Renal cortex interstitium (tissue), 11 donors: ENCODE measurements at regions not wholly inside any gene's neighbourhood (a gene's known extent, or its start where the extent isn't known, plus 50 kb on each side); places are given as distances from the start of the nearest gene placed in this dataset.

Experiments
- DNase-seq, 11 donors: peaks; one replicate each; pipeline ENCODE4 v3.0.0-alpha.2; 2013; ENCODE audit warnings: low read depth in 9 of 11, low spot score in 4 of 11; ENCODE audit errors: extremely low read depth in 1 of 11

- no peak for DNase-seq
These were observed 126.3 kb upstream of the MYLIP start for GRCh38 chr6:16002332-16003196.

- DNase-seq: no peak
These were observed 127.7 kb upstream of the MYLIP start for GRCh38 chr6:16001158-16001557.

GRCh38 chr6:15999201-15999600 is 129.7 kb upstream of the MYLIP start:
- DNase-seq: no peak

- DNase-seq: no peak
These were observed 131.1 kb upstream of the MYLIP start for GRCh38 chr6:15997586-15998388.

GRCh38 chr6:15996030-15996429 is 132.9 kb upstream of the MYLIP start:
- DNase-seq: peak in 1 of 11 donors; percentile 3

- no peak for DNase-seq
These were observed 133.4 kb upstream of the MYLIP start for GRCh38 chr6:15995493-15995892.

- DNase-seq: no peak
These were observed 133.9 kb upstream of the MYLIP start for GRCh38 chr6:15994814-15995459.

GRCh38 chr6:15993716-15994228 is 135.1 kb upstream of the MYLIP start:
- DNase-seq: no peak

- DNase-seq: no peak
These were observed 138.7 kb upstream of the MYLIP start for GRCh38 chr6:15990179-15990578.

- DNase-seq: no peak
These were observed 139.5 kb upstream of the MYLIP start for GRCh38 chr6:15989397-15989796.

- DNase-seq: peak in 1 of 11 donors; percentile 4
These were observed 141.3 kb upstream of the MYLIP start for GRCh38 chr6:15987569-15987968.

GRCh38 chr6:15986027-15986629 is 142.8 kb upstream of the MYLIP start:
- no peak for DNase-seq

GRCh38 chr6:15985379-15985959 is 143.4 kb upstream of the MYLIP start:
- no peak for DNase-seq

GRCh38 chr6:15981956-15982355 is 146.9 kb upstream of the MYLIP start:
- DNase-seq: no peak

- no peak for DNase-seq
These were observed 148.1 kb upstream of the MYLIP start for GRCh38 chr6:15980801-15981200.

- DNase-seq: no peak
These were observed 150.5 kb upstream of the MYLIP start for GRCh38 chr6:15978426-15978825.

GRCh38 chr6:15977050-15977449 is 151.8 kb upstream of the MYLIP start:
- DNase-seq: no peak

- no peak for DNase-seq
These were observed 154.1 kb upstream of the MYLIP start for GRCh38 chr6:15974817-15975216.

GRCh38 chr6:15970517-15970916 is 158.4 kb upstream of the MYLIP start:
- DNase-seq: no peak
